ENCODE measurements at regions not wholly inside any gene's neighbourhood (a gene's known extent, or its start where the extent isn't known, plus 50 kb on each side); places are given as distances from the start of the nearest gene placed in this dataset.
A peak's percentile ranks its signal among the peaks of the same experiment; 100 is the strongest.

DNA sequence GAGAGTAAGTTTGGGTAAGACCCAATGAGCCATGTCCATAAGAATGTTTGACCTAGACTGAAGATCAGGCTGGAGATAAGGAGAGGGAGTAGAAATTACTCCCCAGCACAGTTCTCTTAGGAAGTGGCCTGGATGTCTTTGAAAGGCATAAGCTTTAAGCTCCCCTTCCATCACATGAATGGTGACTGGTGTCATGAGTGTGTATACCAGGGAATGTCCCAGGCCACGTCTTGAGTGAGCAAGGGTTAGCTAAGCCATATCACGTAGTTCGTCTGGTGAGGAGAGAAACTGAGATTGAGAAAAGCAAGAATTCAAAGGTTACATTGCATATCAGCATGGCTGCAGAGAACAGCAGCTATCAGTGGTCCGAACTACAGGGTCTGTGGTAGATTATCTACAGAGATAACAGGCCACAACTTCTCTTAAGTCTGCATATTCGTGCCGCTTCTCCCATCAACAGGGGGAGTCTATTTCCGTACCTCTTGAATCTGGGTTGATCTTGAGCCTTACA is 60.1 kb upstream of the BMP2 start:
- no peaks in the 10 kb centered on the region for H3K27me3 Mint-ChIP-seq (ENCODE audit: low read depth)
- H3K36me3 Mint-ChIP-seq (ENCODE audit: low read depth) = no peaks in the 10 kb centered on the region
- no peak overlapping the region for H3K4me3 Mint-ChIP-seq (ENCODE audit: unreplicated experiment)
- peaks cover 74% of the 10 kb centered on the region for H3K4me1 Mint-ChIP-seq (ENCODE audit: low read depth)
- TF ChIP-seq, protein P1, sequence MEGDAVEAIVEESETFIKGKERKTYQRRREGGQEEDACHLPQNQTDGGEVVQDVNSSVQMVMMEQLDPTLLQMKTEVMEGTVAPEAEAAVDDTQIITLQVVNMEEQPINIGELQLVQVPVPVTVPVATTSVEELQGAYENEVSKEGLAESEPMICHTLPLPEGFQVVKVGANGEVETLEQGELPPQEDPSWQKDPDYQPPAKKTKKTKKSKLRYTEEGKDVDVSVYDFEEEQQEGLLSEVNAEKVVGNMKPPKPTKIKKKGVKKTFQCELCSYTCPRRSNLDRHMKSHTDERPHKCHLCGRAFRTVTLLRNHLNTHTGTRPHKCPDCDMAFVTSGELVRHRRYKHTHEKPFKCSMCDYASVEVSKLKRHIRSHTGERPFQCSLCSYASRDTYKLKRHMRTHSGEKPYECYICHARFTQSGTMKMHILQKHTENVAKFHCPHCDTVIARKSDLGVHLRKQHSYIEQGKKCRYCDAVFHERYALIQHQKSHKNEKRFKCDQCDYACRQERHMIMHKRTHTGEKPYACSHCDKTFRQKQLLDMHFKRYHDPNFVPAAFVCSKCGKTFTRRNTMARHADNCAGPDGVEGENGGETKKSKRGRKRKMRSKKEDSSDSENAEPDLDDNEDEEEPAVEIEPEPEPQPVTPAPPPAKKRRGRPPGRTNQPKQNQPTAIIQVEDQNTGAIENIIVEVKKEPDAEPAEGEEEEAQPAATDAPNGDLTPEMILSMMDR (IDR thresholded peaks at IDR 0.05) = no peak
- peak overlapping the region; percentile 29 for H3K27ac Mint-ChIP-seq (ENCODE audit: unreplicated experiment)
- H3K9me3 Mint-ChIP-seq (ENCODE audit: low read depth) = peaks cover 2% of the 10 kb centered on the region
- DNase-seq (ENCODE audit: low spot score) = no peak

DNA sequence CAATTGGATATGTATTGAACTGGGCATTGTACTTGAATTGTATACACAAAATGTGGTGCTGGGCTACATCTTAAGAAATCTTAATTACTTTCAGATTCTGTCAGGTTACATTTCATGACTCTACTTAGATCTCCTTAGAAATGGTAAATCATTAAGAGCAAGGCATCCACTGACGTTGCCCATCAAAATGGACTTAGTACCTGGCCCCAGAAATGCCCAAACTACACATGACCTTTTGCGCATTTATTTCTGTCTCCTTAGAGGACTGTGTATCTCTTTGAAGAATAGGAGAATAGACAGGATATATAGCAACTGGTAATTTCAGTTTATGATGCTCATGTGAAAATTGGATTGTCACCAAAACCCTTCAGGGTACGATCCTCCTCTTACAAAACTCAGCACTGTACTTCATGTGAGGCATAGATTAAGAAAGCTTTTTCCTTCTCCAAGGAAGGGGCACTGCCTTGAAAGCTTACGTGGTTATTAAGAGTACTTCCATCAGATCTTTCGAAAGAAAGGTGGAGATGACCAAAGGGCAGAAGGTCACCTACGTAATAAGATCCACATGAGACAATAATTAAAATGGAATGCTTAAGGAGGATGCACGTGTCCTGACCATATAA is 61.4 kb upstream of the BMP2 start:
- H3K4me3 Mint-ChIP-seq (ENCODE audit: unreplicated experiment) = no peak overlapping the region
- peaks cover 80% of the 10 kb centered on the region for H3K4me1 Mint-ChIP-seq (ENCODE audit: low read depth)
- H3K9me3 Mint-ChIP-seq (ENCODE audit: low read depth) = peaks cover 2% of the 10 kb centered on the region
- H3K27me3 Mint-ChIP-seq (ENCODE audit: low read depth) = no peaks in the 10 kb centered on the region
- no peaks in the 10 kb centered on the region for H3K36me3 Mint-ChIP-seq (ENCODE audit: low read depth)
- TF ChIP-seq, protein P1 (IDR thresholded peaks at IDR 0.05) = no peak
- no peak for DNase-seq (ENCODE audit: low spot score)
- no peak overlapping the region for H3K27ac Mint-ChIP-seq (ENCODE audit: unreplicated experiment)

DNA sequence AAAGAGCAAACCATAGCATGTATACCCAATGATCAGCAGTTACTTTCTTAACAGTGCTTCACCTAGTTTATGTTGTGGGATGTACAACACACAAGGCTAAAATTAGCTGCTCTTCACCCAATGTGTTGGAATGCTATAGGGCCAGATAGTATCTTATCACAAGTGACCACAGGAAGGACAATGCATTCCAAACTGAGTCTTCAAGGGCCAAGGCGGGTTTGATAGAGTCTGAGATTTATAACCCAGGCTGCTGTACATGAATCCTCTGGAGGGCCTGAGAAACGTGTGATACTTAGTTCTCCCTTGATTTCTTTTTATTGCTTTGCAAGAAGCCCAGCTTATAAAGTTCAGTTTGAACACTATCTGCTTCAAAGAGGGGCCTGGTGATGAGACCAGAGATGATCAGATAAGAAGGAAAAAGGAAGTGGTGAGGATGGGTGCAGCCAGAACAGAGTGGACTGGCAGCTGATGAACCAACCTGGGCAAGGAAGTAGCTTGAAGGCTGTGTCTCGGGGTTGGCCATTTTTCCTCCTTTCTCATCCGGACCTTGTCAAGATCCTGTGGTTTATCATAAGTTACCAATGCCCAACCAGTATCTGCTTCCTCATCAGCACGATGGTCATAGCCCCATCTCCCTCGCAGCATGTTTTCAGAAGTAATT is 62.2 kb upstream of the BMP2 start:
- Mint-ChIP-seq H3K27ac (ENCODE audit: unreplicated experiment) (peak overlapping the region; percentile 96), H3K4me1 (ENCODE audit: low read depth) (peaks cover 78% of the 10 kb centered on the region), H3K36me3 (ENCODE audit: low read depth) (no peaks in the 10 kb centered on the region), H3K9me3 (ENCODE audit: low read depth) (peaks cover 2% of the 10 kb centered on the region), H3K27me3 (ENCODE audit: low read depth) (no peaks in the 10 kb centered on the region), H3K4me3 (ENCODE audit: unreplicated experiment) (no peak overlapping the region)
- TF ChIP-seq, protein P1 (IDR thresholded peaks at IDR 0.05) = no peak
- no peak for DNase-seq (ENCODE audit: low spot score)

DNA sequence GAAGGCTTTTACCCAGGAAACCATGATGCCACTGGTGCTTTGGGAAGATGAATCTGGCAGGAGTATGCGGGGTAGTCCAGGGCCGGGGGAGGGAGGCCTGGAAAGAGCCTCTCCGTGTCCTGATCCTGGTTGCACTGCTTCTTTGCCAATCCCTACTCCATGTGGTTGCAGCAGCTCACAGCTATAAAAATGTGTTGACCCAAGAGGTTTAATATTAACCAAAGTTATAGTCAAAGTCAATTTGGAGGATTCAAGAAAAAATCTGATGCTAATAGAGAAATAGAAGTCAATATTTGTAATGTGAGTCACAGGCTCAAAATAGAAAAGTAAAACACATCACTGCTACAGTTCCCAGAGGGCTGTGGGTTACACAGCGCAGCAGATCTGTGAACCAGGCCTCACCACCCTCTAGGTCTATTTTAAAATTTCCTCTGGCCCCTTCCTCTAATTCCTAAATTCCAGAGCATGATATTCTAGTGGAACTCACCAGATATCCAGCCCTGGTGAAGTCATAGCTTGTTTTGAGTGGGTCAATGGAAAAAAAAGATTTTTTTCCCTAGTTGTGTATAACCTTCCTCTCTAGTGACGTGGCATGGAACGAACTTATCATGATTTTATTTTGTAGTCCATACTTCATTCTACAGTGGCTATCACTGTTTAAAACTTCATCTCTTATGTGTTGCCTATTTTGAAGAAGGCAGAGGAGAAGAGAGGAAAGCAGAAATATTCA is 63.2 kb upstream of the BMP2 start:
- peak overlapping the region; percentile 96 for H3K27ac Mint-ChIP-seq (ENCODE audit: unreplicated experiment)
- no peak for DNase-seq (ENCODE audit: low spot score)

DNA sequence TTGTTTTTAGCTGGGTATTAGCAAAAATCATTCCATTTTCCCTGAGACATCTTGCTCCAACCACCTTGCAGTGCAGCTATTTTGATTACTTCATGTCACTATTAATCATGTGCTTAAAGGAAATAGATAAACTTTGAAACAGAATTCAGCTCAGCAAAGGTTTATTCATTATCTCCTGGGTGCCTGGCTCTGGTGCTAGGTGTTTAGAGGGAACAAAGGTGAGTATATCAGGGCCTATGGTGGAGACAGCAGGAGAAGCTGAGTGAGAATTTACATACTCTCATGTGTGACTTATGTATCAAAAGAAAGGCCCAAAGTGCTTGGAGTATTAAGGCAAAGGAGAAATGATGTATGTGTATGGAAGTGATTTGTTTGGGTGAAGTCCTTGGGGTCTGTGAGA is 63.8 kb upstream of the BMP2 start:
- Mint-ChIP-seq H3K27me3 (ENCODE audit: low read depth) (no peaks in the 10 kb centered on the region), H3K27ac (ENCODE audit: unreplicated experiment) (peak overlapping the region; percentile 96), H3K4me3 (ENCODE audit: unreplicated experiment) (no peak overlapping the region), H3K9me3 (ENCODE audit: low read depth) (peaks cover 2% of the 10 kb centered on the region), H3K36me3 (ENCODE audit: low read depth) (no peaks in the 10 kb centered on the region), H3K4me1 (ENCODE audit: low read depth) (peaks cover 62% of the 10 kb centered on the region)
- TF ChIP-seq, protein P1 (IDR thresholded peaks at IDR 0.05) = no peak
- DNase-seq (ENCODE audit: low spot score) = no peak

More for the DNA sequence above, 63.2 kb upstream of the BMP2 start:
- no peak overlapping the region for H3K4me3 Mint-ChIP-seq (ENCODE audit: unreplicated experiment)
- H3K9me3 Mint-ChIP-seq (ENCODE audit: low read depth) = peaks cover 2% of the 10 kb centered on the region
- peaks cover 69% of the 10 kb centered on the region for H3K4me1 Mint-ChIP-seq (ENCODE audit: low read depth)
- TF ChIP-seq, protein P1 (IDR thresholded peaks at IDR 0.05) = no peak
- H3K27me3 Mint-ChIP-seq (ENCODE audit: low read depth) = no peaks in the 10 kb centered on the region
- no peaks in the 10 kb centered on the region for H3K36me3 Mint-ChIP-seq (ENCODE audit: low read depth)
